ENCODE measurements at regions not wholly inside any gene's neighbourhood (a gene's known extent, or its start where the extent isn't known, plus 50 kb on each side); places are given as distances from the start of the nearest gene placed in this dataset.

GRCh38 chr4:28926156-28926555 lies 1794.0 kb upstream of the PCDH7 start:
- no peak for DNase-seq (ENCODE audit: low read depth, low spot score)

GRCh38 chr4:28942631-28943030 lies 1777.5 kb upstream of the PCDH7 start:
- DNase-seq (ENCODE audit: low read depth, low spot score): no peak

GRCh38 chr4:28947374-28947773 lies 1772.8 kb upstream of the PCDH7 start:
- no peak for DNase-seq (ENCODE audit: low read depth, low spot score)

GRCh38 chr4:28948501-28948900 lies 1771.7 kb upstream of the PCDH7 start:
- no peak for DNase-seq (ENCODE audit: low read depth, low spot score)

- DNase-seq (ENCODE audit: low read depth, low spot score): no peak
These were observed 1753.2 kb upstream of the PCDH7 start for GRCh38 chr4:28966982-28967381.

GRCh38 chr4:28973587-28974350 lies 1746.4 kb upstream of the PCDH7 start:
- no peak for DNase-seq (ENCODE audit: low read depth, low spot score)

- DNase-seq (ENCODE audit: low read depth, low spot score): no peak
These were observed 1743.8 kb upstream of the PCDH7 start for GRCh38 chr4:28976369-28976768.

- peak; percentile 75 for DNase-seq (ENCODE audit: low read depth, low spot score)
These were observed 1718.0 kb upstream of the PCDH7 start for GRCh38 chr4:29002151-29002550.

- DNase-seq (ENCODE audit: low read depth, low spot score): no peak
These were observed 1714.3 kb upstream of the PCDH7 start for GRCh38 chr4:29005838-29006237.

- DNase-seq (ENCODE audit: low read depth, low spot score): peak; percentile 64
These were observed 1710.3 kb upstream of the PCDH7 start for GRCh38 chr4:29009908-29010307.

GRCh38 chr4:29013341-29013740 lies 1706.8 kb upstream of the PCDH7 start:
- no peak for DNase-seq (ENCODE audit: low read depth, low spot score)

GRCh38 chr4:29014555-29014954 lies 1705.6 kb upstream of the PCDH7 start:
- no peak for DNase-seq (ENCODE audit: low read depth, low spot score)

- DNase-seq (ENCODE audit: low read depth, low spot score): no peak
These were observed 1686.5 kb upstream of the PCDH7 start for GRCh38 chr4:29033703-29034102.

- DNase-seq (ENCODE audit: low read depth, low spot score): no peak
These were observed 1682.7 kb upstream of the PCDH7 start for GRCh38 chr4:29037501-29037900.

GRCh38 chr4:29043411-29043810 lies 1676.8 kb upstream of the PCDH7 start:
- DNase-seq (ENCODE audit: low read depth, low spot score): no peak

GRCh38 chr4:29046186-29046585 lies 1674.0 kb upstream of the PCDH7 start:
- no peak for DNase-seq (ENCODE audit: low read depth, low spot score)

- no peak for DNase-seq (ENCODE audit: low read depth, low spot score)
These were observed 1673.4 kb upstream of the PCDH7 start for GRCh38 chr4:29046781-29047180.

GRCh38 chr4:29047341-29048041 lies 1672.7 kb upstream of the PCDH7 start:
- DNase-seq (ENCODE audit: low read depth, low spot score): no peak

GRCh38 chr4:29051381-29051965 lies 1668.7 kb upstream of the PCDH7 start:
- DNase-seq (ENCODE audit: low read depth, low spot score): no peak

- no peak for DNase-seq (ENCODE audit: low read depth, low spot score)
These were observed 1667.9 kb upstream of the PCDH7 start for GRCh38 chr4:29052266-29052665.

- DNase-seq (ENCODE audit: low read depth, low spot score): no peak
These were observed 1661.6 kb upstream of the PCDH7 start for GRCh38 chr4:29058531-29058930.

- DNase-seq (ENCODE audit: low read depth, low spot score): no peak
These were observed 1653.3 kb upstream of the PCDH7 start for GRCh38 chr4:29066861-29067260.

GRCh38 chr4:29073571-29073970 lies 1646.6 kb upstream of the PCDH7 start:
- DNase-seq (ENCODE audit: low read depth, low spot score): no peak
